CD4-positive, CD25-positive, alpha-beta regulatory T cell (primary cell): ENCODE measurements at regions not wholly inside any gene's neighbourhood (a gene's known extent, or its start where the extent isn't known, plus 50 kb on each side); places are given as distances from the start of the nearest gene placed in this dataset.
"Not testable (repeated sequence)": the region's sequence is repeated elsewhere in the genome, so short reads cannot be mapped to it uniquely, and the experiment has no call there.

ENCODE experiments used
- ATAC-seq, 2 donors: fragments of 150-1000 bp; cut with Tn5 transposase; one replicate each; pipeline ENCODE4 v1.10.0; 2021; ENCODE audit warnings: low read depth in 2 of 2, moderate number of reproducible peaks in 2 of 2, moderate library complexity in 1 of 2
- DNase-seq, 3 donors: peaks; one replicate each; pipeline versions ENCODE4 v3.0.0 to v3.0.0-alpha.2; 2012 to 2022; ENCODE audit warnings: mixed read lengths in 1 of 3
- H3K27ac ChIP-seq: one replicate; pipeline ENCODE4 v1.7.0; 2013; ENCODE audit warnings: mild to moderate bottlenecking, low read length; ENCODE audit not compliant: insufficient read depth, poor library complexity, severe bottlenecking
- H3K27me3 ChIP-seq: one replicate; pipeline ENCODE4 v1.7.0; 2013; ENCODE audit warnings: low read length; ENCODE audit not compliant: control insufficient read depth, insufficient read depth
- H3K36me3 ChIP-seq: one replicate; pipeline ENCODE4 v1.7.0; 2013; ENCODE audit warnings: mild to moderate bottlenecking, low read length, moderate library complexity; ENCODE audit not compliant: control insufficient read depth, insufficient read depth
- H3K4me1 ChIP-seq: 2 replicates; pipeline ENCODE4 v1.7.0; 2013; ENCODE audit warnings: mild to moderate bottlenecking, low read length; ENCODE audit not compliant: insufficient read depth, control insufficient read depth, poor library complexity, severe bottlenecking
- H3K4me3 ChIP-seq: one replicate; pipeline ENCODE4 v1.7.0; 2013; ENCODE audit warnings: low read depth, mild to moderate bottlenecking, low read length, moderate library complexity
- H3K9me3 ChIP-seq, 2 experiments: 1 replicate in 1 of 2; 2 replicates in 1 of 2; pipeline ENCODE4 v1.7.0; 2013; ENCODE audit warnings: low read length in 2 of 2, mild to moderate bottlenecking in 1 of 2, moderate library complexity in 1 of 2; ENCODE audit not compliant: control insufficient read depth in 2 of 2
- H3K27ac Mint-ChIP-seq, 3 donors: one replicate each; pipeline ENCODE4 v1.8.0; 2020 to 2022; ENCODE audit warnings: mild to moderate bottlenecking in 3 of 3, mixed read lengths in 3 of 3, moderate library complexity in 2 of 3
- H3K27me3 Mint-ChIP-seq: one replicate; pipeline ENCODE4 v1.8.0; 2022; ENCODE audit warnings: mild to moderate bottlenecking, mixed read lengths
- H3K36me3 Mint-ChIP-seq: one replicate; pipeline ENCODE4 v1.8.0; 2020; ENCODE audit warnings: mixed read lengths
- H3K4me1 Mint-ChIP-seq, 4 donors: one replicate each; pipeline ENCODE4 v1.8.0; 2020 to 2022; ENCODE audit warnings: mixed read lengths in 4 of 4, mild to moderate bottlenecking in 1 of 4
- H3K4me3 Mint-ChIP-seq, 4 donors: one replicate each; pipeline ENCODE4 v1.8.0; 2020 to 2022; ENCODE audit warnings: mild to moderate bottlenecking in 4 of 4, mixed read lengths in 4 of 4, moderate library complexity in 3 of 4
- H3K9me3 Mint-ChIP-seq, 7 donors: one replicate each; pipeline ENCODE4 v1.8.0; 2020 to 2022; ENCODE audit warnings: mixed read lengths in 7 of 7, mild to moderate bottlenecking in 3 of 7, moderate library complexity in 2 of 7

DNA sequence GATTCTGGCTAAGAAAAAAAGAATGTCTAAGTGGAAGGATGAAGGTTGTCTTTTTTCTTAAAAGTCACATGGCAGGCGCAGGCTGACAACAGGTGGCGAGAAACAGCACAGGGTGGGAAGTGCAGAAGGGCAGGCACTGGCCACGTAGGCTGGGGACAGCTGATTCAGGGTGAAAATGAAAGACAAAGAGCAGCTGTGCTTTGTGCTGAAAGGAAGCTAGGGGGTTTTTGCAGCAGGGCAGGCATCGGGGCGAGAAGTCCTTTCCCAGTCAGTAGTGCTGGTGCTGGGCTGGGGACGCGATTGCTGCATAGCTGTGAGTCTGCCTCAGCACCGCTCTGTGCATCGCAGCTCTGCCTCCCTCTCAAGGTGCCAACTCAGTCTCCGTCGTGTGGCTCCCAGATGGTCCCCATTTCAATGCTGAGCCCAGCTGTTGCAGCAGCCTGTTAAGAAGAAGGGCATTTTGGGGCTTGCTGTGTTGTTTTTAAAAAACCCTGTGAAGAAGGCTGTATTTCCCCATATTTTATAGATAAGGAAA lies 183.1 kb upstream of the CCL2 start:
- Mint-ChIP-seq H3K4me3 (no peak overlapping the region), H3K4me1 (no peaks in the 10 kb centered on the region), H3K27me3 (peaks cover 5% of the 10 kb centered on the region), H3K27ac (no peak overlapping the region), H3K36me3 (no peaks in the 10 kb centered on the region), H3K9me3 (peaks cover 0 to 3% (median 0%) of the 10 kb centered on the region in 7 donors)
- no peak overlapping the region for H3K4me3 ChIP-seq
- DNase-seq, result no peak
- H3K27me3 ChIP-seq, result peaks cover 2% of the 10 kb centered on the region
- H3K27ac ChIP-seq, result no peak overlapping the region
- H3K36me3 ChIP-seq, result no peaks in the 10 kb centered on the region
- no peaks in the 10 kb centered on the region for H3K9me3 ChIP-seq
- no peaks in the 10 kb centered on the region for H3K4me1 ChIP-seq
- ATAC-seq, result no peak

- Mint-ChIP-seq H3K27ac (no peak overlapping the region), H3K27me3 (peaks cover 14% of the 10 kb centered on the region), H3K36me3 (no peaks in the 10 kb centered on the region), H3K4me1 (no peaks in the 10 kb centered on the region), H3K9me3 (peaks cover 0 to 6% (median 0%) of the 10 kb centered on the region in 7 donors), H3K4me3 (no peak overlapping the region)
- Histone ChIP-seq H3K27me3 (peaks cover 1% of the 10 kb centered on the region), H3K27ac (no peak overlapping the region), H3K4me3 (no peak overlapping the region), H3K4me1 (no peaks in the 10 kb centered on the region), H3K9me3 (no peaks in the 10 kb centered on the region), H3K36me3 (no peaks in the 10 kb centered on the region)
- no peak for DNase-seq
- ATAC-seq, result no peak
Observed at GRCh38 chr17:34075076-34075475, 180.0 kb upstream of the CCL2 start.

- peaks cover 1% of the 10 kb centered on the region for H3K27me3 ChIP-seq
- Mint-ChIP-seq H3K9me3 (peaks cover 0 to 6% (median 0%) of the 10 kb centered on the region in 7 donors), H3K4me1 (no peaks in the 10 kb centered on the region), H3K36me3 (no peaks in the 10 kb centered on the region), H3K27ac (no peak overlapping the region), H3K27me3 (peaks cover 14% of the 10 kb centered on the region), H3K4me3 (no peak overlapping the region)
- H3K27ac ChIP-seq, result no peak overlapping the region
- H3K36me3 ChIP-seq, result no peaks in the 10 kb centered on the region
- ATAC-seq, result no peak
- H3K9me3 ChIP-seq, result no peaks in the 10 kb centered on the region
- H3K4me1 ChIP-seq, result no peaks in the 10 kb centered on the region
- no peak for DNase-seq
- no peak overlapping the region for H3K4me3 ChIP-seq
Observed at GRCh38 chr17:34076743-34077631, 178.1 kb upstream of the CCL2 start.

- no peaks in the 10 kb centered on the region for H3K4me1 Mint-ChIP-seq
- no peak overlapping the region for H3K27ac Mint-ChIP-seq
- ATAC-seq (no peak), DNase-seq (no peak)
- H3K36me3 ChIP-seq, result no peaks in the 10 kb centered on the region
- peaks cover 1% of the 10 kb centered on the region for H3K27me3 ChIP-seq
- H3K4me1 ChIP-seq, result no peaks in the 10 kb centered on the region
- no peaks in the 10 kb centered on the region for H3K36me3 Mint-ChIP-seq
- no peaks in the 10 kb centered on the region for H3K9me3 ChIP-seq
- H3K27ac ChIP-seq, result no peak overlapping the region
- H3K4me3 Mint-ChIP-seq, result no peak overlapping the region
- H3K9me3 Mint-ChIP-seq, result peaks cover 0 to 7% (median 0%) of the 10 kb centered on the region in 7 donors
- H3K27me3 Mint-ChIP-seq, result peaks cover 9% of the 10 kb centered on the region
- H3K4me3 ChIP-seq, result no peak overlapping the region
Observed at GRCh38 chr17:34081269-34081668, 173.8 kb upstream of the CCL2 start.

DNA sequence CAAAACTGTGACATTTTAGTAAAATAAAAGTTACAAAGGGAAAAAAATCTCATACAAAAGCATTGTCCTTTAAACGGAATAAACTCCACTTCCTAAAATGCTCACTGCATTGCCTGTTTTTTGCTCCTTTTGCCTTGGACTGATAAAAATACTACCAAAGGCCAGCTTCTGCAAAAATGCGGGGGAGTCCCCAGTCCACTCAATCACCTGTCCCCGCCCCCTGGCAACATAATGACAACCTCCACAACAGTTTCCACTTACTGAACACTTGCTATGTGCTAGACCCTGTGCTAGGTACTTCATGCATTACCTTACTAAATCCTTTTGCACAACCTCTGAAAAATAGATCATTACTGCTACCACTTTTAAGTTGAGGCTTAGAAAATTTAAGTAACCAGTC lies 172.7 kb upstream of the CCL2 start:
- H3K36me3 Mint-ChIP-seq, result no peaks in the 10 kb centered on the region
- no peaks in the 10 kb centered on the region for H3K4me1 ChIP-seq
- H3K4me3 Mint-ChIP-seq, result no peak overlapping the region
- H3K4me1 Mint-ChIP-seq, result no peaks in the 10 kb centered on the region
- H3K27me3 Mint-ChIP-seq, result peaks cover 9% of the 10 kb centered on the region
- DNase-seq (no peak), ATAC-seq (no peak)
- no peak overlapping the region for H3K4me3 ChIP-seq
- no peak overlapping the region for H3K27ac ChIP-seq
- no peaks in the 10 kb centered on the region for H3K9me3 ChIP-seq
- peaks cover 1% of the 10 kb centered on the region for H3K27me3 ChIP-seq
- H3K27ac Mint-ChIP-seq, result no peak overlapping the region
- H3K9me3 Mint-ChIP-seq, result peaks cover 0 to 9% (median 0%) of the 10 kb centered on the region in 7 donors
- H3K36me3 ChIP-seq, result no peaks in the 10 kb centered on the region

DNA sequence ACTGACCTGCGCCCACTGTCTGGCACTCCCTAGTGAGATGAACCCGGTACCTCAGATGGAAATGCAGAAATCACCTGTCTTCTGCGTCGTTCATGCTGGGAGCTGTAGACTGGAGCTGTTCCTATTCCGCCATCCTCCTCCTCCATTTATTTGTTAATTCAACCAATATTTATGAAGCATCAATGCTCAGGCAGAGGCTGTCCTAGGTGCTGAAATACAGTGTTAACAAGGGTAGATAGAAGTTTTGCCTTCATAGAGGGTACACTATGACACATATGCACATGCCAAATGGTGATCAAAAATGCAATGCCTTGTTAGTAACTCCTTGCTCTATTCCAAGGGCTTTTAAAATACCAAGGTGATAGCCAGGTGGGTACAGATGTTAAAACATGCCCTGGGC lies 166.0 kb upstream of the CCL2 start:
- H3K27ac ChIP-seq, result not testable (repeated sequence)

GRCh38 chr17:34090593-34090992 lies 164.5 kb upstream of the CCL2 start:
- no peaks in the 10 kb centered on the region for H3K4me1 ChIP-seq
- ATAC-seq, result no peak
- no peak overlapping the region for H3K4me3 Mint-ChIP-seq

More for the DNA sequence above, 166.0 kb upstream of the CCL2 start:
- H3K36me3 ChIP-seq, H3K4me1 ChIP-seq, DNase-seq, H3K4me3 Mint-ChIP-seq, H3K27ac Mint-ChIP-seq, H3K4me1 Mint-ChIP-seq, ATAC-seq, H3K9me3 ChIP-seq, H3K4me3 ChIP-seq, H3K9me3 Mint-ChIP-seq, H3K27me3 ChIP-seq, H3K36me3 Mint-ChIP-seq, H3K27me3 Mint-ChIP-seq: not testable (repeated sequence)

GRCh38 chr17:34091975-34092374 lies 163.1 kb upstream of the CCL2 start:
- H3K4me3 ChIP-seq, result no peak overlapping the region
- Mint-ChIP-seq H3K27me3 (peaks cover 5% of the 10 kb centered on the region), H3K4me1 (no peaks in the 10 kb centered on the region), H3K4me3 (no peak overlapping the region), H3K27ac (no peak overlapping the region), H3K9me3 (peaks cover 0 to 5% (median 0%) of the 10 kb centered on the region in 7 donors), H3K36me3 (no peaks in the 10 kb centered on the region)
- DNase-seq (no peak), ATAC-seq (no peak)
- no peaks in the 10 kb centered on the region for H3K9me3 ChIP-seq
- no peaks in the 10 kb centered on the region for H3K36me3 ChIP-seq
- peaks cover 2% of the 10 kb centered on the region for H3K27me3 ChIP-seq
- no peak overlapping the region for H3K27ac ChIP-seq
- no peaks in the 10 kb centered on the region for H3K4me1 ChIP-seq

More at GRCh38 chr17:34090593-34090992, 164.5 kb upstream of the CCL2 start:
- Mint-ChIP-seq H3K27ac (no peak overlapping the region), H3K4me1 (no peaks in the 10 kb centered on the region), H3K36me3 (no peaks in the 10 kb centered on the region), H3K27me3 (peaks cover 5% of the 10 kb centered on the region), H3K9me3 (peaks cover 0 to 4% (median 0%) of the 10 kb centered on the region in 7 donors)
- no peaks in the 10 kb centered on the region for H3K36me3 ChIP-seq
- no peaks in the 10 kb centered on the region for H3K9me3 ChIP-seq
- H3K27ac ChIP-seq, result no peak overlapping the region
- peaks cover 2% of the 10 kb centered on the region for H3K27me3 ChIP-seq
- H3K4me3 ChIP-seq, result no peak overlapping the region
- no peak for DNase-seq
